Upper lobe of right lung (tissue), 1 donor: ENCODE measurements at regions not wholly inside any gene's neighbourhood (a gene's known extent, or its start where the extent isn't known, plus 50 kb on each side); places are given as distances from the start of the nearest gene placed in this dataset.

ENCODE experiments used
- ATAC-seq: fragments of 200-7000 bp; cut with Tn5 transposase; one replicate; pipeline ENCODE4 v1.9.1; 2020; ENCODE audit warnings: mild to moderate bottlenecking, moderate library complexity
- DNase-seq: peaks from one replicate; pipeline ENCODE4 v3.0.0-alpha.2; 2020
- H3K27ac ChIP-seq: fragments of 200-600 bp; one replicate; pipeline ENCODE4 v1.8.0; 2022
- H3K27me3 ChIP-seq: fragments of 200-600 bp; one replicate; pipeline ENCODE4 v1.8.0; 2022; ENCODE audit warnings: mild to moderate bottlenecking
- H3K36me3 ChIP-seq: fragments of 200-600 bp; one replicate; pipeline ENCODE4 v1.8.0; 2022
- H3K4me1 ChIP-seq: fragments of 200-600 bp; one replicate; pipeline ENCODE4 v1.8.0; 2022
- H3K4me3 ChIP-seq: fragments of 200-600 bp; one replicate; pipeline ENCODE4 v1.8.0; 2022; ENCODE audit warnings: mild to moderate bottlenecking
- H3K9me3 ChIP-seq: fragments of 200-600 bp; one replicate; pipeline ENCODE4 v1.8.0; 2022
- CTCF ChIP-seq: fragments of 200-600 bp; IDR thresholded peaks from one replicate; pipeline ENCODE4 v1.8.0; 2022; ENCODE audit warnings: antibody characterized with exemption
- intact Hi-C: fragments of 100-400 bp; cut with DNase I; formaldehyde crosslinking; loops from one replicate; pipeline ENCODE4 v1.11.0; 2022
- donor health status: DM: no; HTN: yes; CAD: no; lungs with severe emphysema.

- H3K4me1 ChIP-seq: no peaks in the 10 kb centered on the region
- DNase-seq: no peak
- TF ChIP-seq CTCF: no peak
- no peak overlapping the region for H3K4me3 ChIP-seq
- intact Hi-C loops: no loop called here
- no peaks in the 10 kb centered on the region for H3K36me3 ChIP-seq
- H3K27me3 ChIP-seq: no peaks in the 10 kb centered on the region
- ATAC-seq: no peak
- no peaks in the 10 kb centered on the region for H3K9me3 ChIP-seq
- H3K27ac ChIP-seq: no peak overlapping the region
These were observed 297.1 kb downstream of the NSUN3 start for GRCh38 chr3:94359996-94360395.

- no peaks in the 10 kb centered on the region for H3K36me3 ChIP-seq
- H3K4me1 ChIP-seq: no peaks in the 10 kb centered on the region
- DNase-seq (no peak), ATAC-seq (peak; percentile 73)
- H3K27ac ChIP-seq: no peak overlapping the region
- H3K4me3 ChIP-seq: no peak overlapping the region
- no peaks in the 10 kb centered on the region for H3K27me3 ChIP-seq
- no peaks in the 10 kb centered on the region for H3K9me3 ChIP-seq
- intact Hi-C loops: no loop called here
- TF ChIP-seq CTCF: no peak
These were observed 298.1 kb downstream of the NSUN3 start for GRCh38 chr3:94360987-94361386.

- no peak for TF ChIP-seq CTCF
- Histone ChIP-seq H3K9me3 (no peaks in the 10 kb centered on the region), H3K4me3 (no peak overlapping the region), H3K27ac (no peak overlapping the region), H3K36me3 (no peaks in the 10 kb centered on the region), H3K27me3 (no peaks in the 10 kb centered on the region), H3K4me1 (no peaks in the 10 kb centered on the region)
- no peak for ATAC-seq
- intact Hi-C loops: no loop called here
- no peak for DNase-seq
These were observed 299.5 kb downstream of the NSUN3 start for GRCh38 chr3:94362393-94362792.

GRCh38 chr3:94365006-94365405 is 302.1 kb downstream of the NSUN3 start:
- no peak for TF ChIP-seq CTCF
- no peak for ATAC-seq
- H3K27me3 ChIP-seq: no peaks in the 10 kb centered on the region

GRCh38 chr3:94372026-94372425 is 309.2 kb downstream of the NSUN3 start:
- Histone ChIP-seq H3K4me1 (no peaks in the 10 kb centered on the region), H3K9me3 (no peaks in the 10 kb centered on the region), H3K36me3 (no peaks in the 10 kb centered on the region), H3K27ac (no peak overlapping the region), H3K4me3 (no peak overlapping the region), H3K27me3 (no peaks in the 10 kb centered on the region)
- DNase-seq: no peak
- TF ChIP-seq CTCF: no peak
- no peak for ATAC-seq
- intact Hi-C loops: no loop called here

More at GRCh38 chr3:94365006-94365405, 302.1 kb downstream of the NSUN3 start:
- Histone ChIP-seq H3K36me3 (no peaks in the 10 kb centered on the region), H3K27ac (no peak overlapping the region), H3K9me3 (no peaks in the 10 kb centered on the region), H3K4me1 (no peaks in the 10 kb centered on the region), H3K4me3 (no peak overlapping the region)
- DNase-seq: no peak
- intact Hi-C loops: no loop called here

- ATAC-seq (no peak), DNase-seq (no peak)
- Histone ChIP-seq H3K27ac (no peak overlapping the region), H3K9me3 (no peaks in the 10 kb centered on the region), H3K27me3 (no peaks in the 10 kb centered on the region), H3K36me3 (no peaks in the 10 kb centered on the region), H3K4me3 (no peak overlapping the region), H3K4me1 (no peaks in the 10 kb centered on the region)
- TF ChIP-seq CTCF: no peak
- intact Hi-C loops: no loop called here
These were observed 310.6 kb downstream of the NSUN3 start for GRCh38 chr3:94373456-94373855.
